PC-3 (cell line): ENCODE measurements at regions not wholly inside any gene's neighbourhood (a gene's known extent, or its start where the extent isn't known, plus 50 kb on each side); places are given as distances from the start of the nearest gene placed in this dataset.

Experiments used
- ATAC-seq: fragments of 200-7000 bp; cut with Tn5 transposase; 2 replicates; pipeline ENCODE4 v1.9.1; 2020; ENCODE audit warnings: mild to moderate bottlenecking, moderate library complexity
- BruUV-seq: library from RNA; stranded (reverse); fragments of 400-500 nt; replicated peaks from 2 replicates; lab custom pipeline; 2021; lab: Mats Ljungman, UMichigan
- CTCF ChIA-PET: fragments of 300-600 bp; sonication (Branson Sonifier 250); formaldehyde crosslinking; loops from one replicate; lab custom pipeline; 2022; ENCODE audit warnings: antibody characterized with exemption; lab: Charles Lee
- POLR2A ChIA-PET: fragments of 300-600 bp; sonication (Branson Sonifier 250); formaldehyde crosslinking; loops from one replicate; lab custom pipeline; 2022; ENCODE audit warnings: antibody characterized with exemption; ENCODE audit not compliant: unreplicated experiment; lab: Charles Lee
- DNase-seq: peaks from one replicate; pipeline ENCODE4 v3.0.0-alpha.2; 2015
- H2AFZ ChIP-seq: fragments of 300-600 bp; sonication (generic); 2 replicates; pipeline ENCODE4 v1.6.0; 2016; ENCODE audit warnings: antibody characterized with exemption, low read length
- H3F3A ChIP-seq: fragments of 300-600 bp; sonication (generic); one replicate; pipeline ENCODE4 v1.6.0; 2017; ENCODE audit warnings: antibody characterized with exemption, low read length, control low read depth, mild to moderate bottlenecking; ENCODE audit not compliant: unreplicated experiment
- H3K27ac ChIP-seq: fragments of 300-600 bp; sonication (generic); 2 replicates; pipeline ENCODE4 v1.5.1; 2016; ENCODE audit warnings: mild to moderate bottlenecking, low read length
- H3K27me3 ChIP-seq: fragments of 300-600 bp; sonication (generic); 2 replicates; pipeline ENCODE4 v1.6.1; 2016; ENCODE audit warnings: low read length, mixed read lengths
- H3K36me3 ChIP-seq: fragments of 300-600 bp; sonication (generic); 2 replicates; pipeline ENCODE4 v1.6.1; 2016; ENCODE audit warnings: low read depth, mixed run types, low read length, mixed read lengths
- H3K4me1 ChIP-seq: fragments of 300-600 bp; sonication (generic); 2 replicates; pipeline ENCODE4 v1.5.1; 2016; ENCODE audit warnings: low read length; ENCODE audit not compliant: insufficient read depth
- H3K4me2 ChIP-seq: fragments of 300-600 bp; sonication (generic); 2 replicates; pipeline ENCODE4 v1.6.0; 2016; ENCODE audit warnings: low read length
- H3K4me3 ChIP-seq: fragments of 300-600 bp; sonication (generic); 2 replicates; pipeline ENCODE4 v1.5.1; 2016; ENCODE audit warnings: mild to moderate bottlenecking, low read length, mixed read lengths
- H3K79me2 ChIP-seq: fragments of 300-600 bp; sonication (generic); 2 replicates; pipeline ENCODE4 v1.6.1; 2017; ENCODE audit warnings: low read length, mixed read lengths
- H3K9ac ChIP-seq: fragments of 300-600 bp; sonication (generic); 2 replicates; pipeline ENCODE4 v1.6.0; 2016; ENCODE audit warnings: mild to moderate bottlenecking, low read length
- H3K9me2 ChIP-seq: fragments of 300-600 bp; sonication (generic); replicated peaks from 2 replicates; pipeline ENCODE4 v1.6.1; 2016; ENCODE audit warnings: mixed run types, low read length, mixed read lengths
- H3K9me3 ChIP-seq: fragments of 300-600 bp; sonication (generic); 2 replicates; pipeline ENCODE4 v1.6.1; 2016; ENCODE audit warnings: low read length, mixed read lengths
- H4K20me1 ChIP-seq: fragments of 300-600 bp; sonication (generic); 2 replicates; pipeline ENCODE4 v1.6.1; 2016; ENCODE audit warnings: low read length, mixed read lengths
- CTCF ChIP-seq: fragments of 300-600 bp; sonication (generic); conservative IDR thresholded peaks from 2 replicates; pipeline ENCODE4 v1.5.1; 2017; ENCODE audit warnings: antibody characterized with exemption, low read depth, mild to moderate bottlenecking, low read length
- EZH2 ChIP-seq: fragments of 300-600 bp; sonication (generic); IDR thresholded peaks from one replicate; pipeline ENCODE4 v1.6.1; 2017; ENCODE audit warnings: antibody characterized with exemption, mild to moderate bottlenecking, low read length; ENCODE audit not compliant: unreplicated experiment
- EZH2phosphoT487 ChIP-seq: fragments of 300-600 bp; sonication (generic); IDR thresholded peaks from 2 replicates; pipeline ENCODE4 v1.6.1; 2018; ENCODE audit warnings: mild to moderate bottlenecking, antibody characterized with exemption, low read length, borderline replicate concordance
- intact Hi-C: fragments of 100-400 bp; cut with micrococcal nuclease; formaldehyde crosslinking; loops from 2 replicates; pipeline ENCODE4 v1.9.0; 2023

- DNase-seq (no peak), ATAC-seq (no peak)
- Histone ChIP-seq H3K79me2 (no peaks in the 10 kb centered on the region), H3K4me3 (no peak overlapping the region), H3F3A (no peaks in the 10 kb centered on the region), H3K36me3 (no peaks in the 10 kb centered on the region), H2AFZ (no peak overlapping the region), H3K9ac (no peak overlapping the region), H4K20me1 (no peaks in the 10 kb centered on the region), H3K9me3 (peaks cover 18% of the 10 kb centered on the region; the same call in 1 of the 2 replicates), H3K27ac (no peak overlapping the region), H3K4me1 (no peaks in the 10 kb centered on the region), H3K27me3 (no peaks in the 10 kb centered on the region), H3K4me2 (no peak overlapping the region), H3K9me2 (no peaks in the 10 kb centered on the region)
- TF ChIP-seq EZH2phosphoT487 = no peak
- no peak for TF ChIP-seq EZH2
- no peak for TF ChIP-seq CTCF
- ChIA-PET POLR2A (no interaction called here), CTCF (no interaction called here)
- intact Hi-C loops = no loop called here
- BruUV-seq = no TSS peak
These were observed 821.8 kb downstream of the GALC start for GRCh38 chr14:87171141-87171540.

- no peak overlapping the region for H3K9ac ChIP-seq
- TF ChIP-seq CTCF (no peak), EZH2phosphoT487 (no peak), EZH2 (no peak)
- H4K20me1 ChIP-seq = no peaks in the 10 kb centered on the region
- CTCF ChIA-PET = no interaction called here
- intact Hi-C loops = no loop called here
- H3K27me3 ChIP-seq = no peaks in the 10 kb centered on the region
- H3K27ac ChIP-seq = no peak overlapping the region
- ATAC-seq (no peak), DNase-seq (no peak)
- BruUV-seq = no TSS peak
- no peak overlapping the region for H2AFZ ChIP-seq
- H3K4me3 ChIP-seq = no peak overlapping the region
- POLR2A ChIA-PET = no interaction called here
- H3K36me3 ChIP-seq = no peaks in the 10 kb centered on the region
- H3K9me2 ChIP-seq = no peaks in the 10 kb centered on the region
- no peaks in the 10 kb centered on the region for H3F3A ChIP-seq
- H3K4me2 ChIP-seq = no peak overlapping the region
- H3K9me3 ChIP-seq = peaks cover 8% of the 10 kb centered on the region; the same call in 1 of the 2 replicates
- no peaks in the 10 kb centered on the region for H3K4me1 ChIP-seq
- H3K79me2 ChIP-seq = no peaks in the 10 kb centered on the region
These were observed 822.8 kb downstream of the GALC start for GRCh38 chr14:87170179-87170578.

GRCh38 chr14:87169362-87169761 lies 823.6 kb downstream of the GALC start:
- CTCF ChIA-PET = no interaction called here
- no peaks in the 10 kb centered on the region for H4K20me1 ChIP-seq
- no peaks in the 10 kb centered on the region for H3K79me2 ChIP-seq
- BruUV-seq = no TSS peak
- POLR2A ChIA-PET = no interaction called here
- H2AFZ ChIP-seq = no peak overlapping the region
- H3K9me2 ChIP-seq = no peaks in the 10 kb centered on the region
- H3K4me3 ChIP-seq = no peak overlapping the region
- no peaks in the 10 kb centered on the region for H3K4me1 ChIP-seq
- ATAC-seq (no peak), DNase-seq (no peak)
- H3K9ac ChIP-seq = no peak overlapping the region
- intact Hi-C loops = no loop called here
- H3K27me3 ChIP-seq = no peaks in the 10 kb centered on the region
- no peaks in the 10 kb centered on the region for H3K36me3 ChIP-seq
- no peak overlapping the region for H3K27ac ChIP-seq
- TF ChIP-seq EZH2 = no peak
- no peak for TF ChIP-seq EZH2phosphoT487
- TF ChIP-seq CTCF = no peak
- no peaks in the 10 kb centered on the region for H3F3A ChIP-seq
- peaks cover 6% of the 10 kb centered on the region; the same call in 1 of the 2 replicates for H3K9me3 ChIP-seq
- H3K4me2 ChIP-seq = no peak overlapping the region
